DOHH2 (cell line): ENCODE measurements at regions not wholly inside any gene's neighbourhood (a gene's known extent, or its start where the extent isn't known, plus 50 kb on each side); places are given as distances from the start of the nearest gene placed in this dataset.
"Not testable (repeated sequence)": the region's sequence is repeated elsewhere in the genome, so short reads cannot be mapped to it uniquely, and the experiment has no call there.

ENCODE experiments used
- EZH2phosphoT487 ChIP-seq: fragments of 200-600 bp; sonication (generic); IDR thresholded peaks from 2 replicates; pipeline ENCODE4 v1.6.1; 2017; ENCODE audit warnings: borderline replicate concordance, mild to moderate bottlenecking, antibody characterized with exemption, low read length, moderate library complexity, mixed read lengths
- TF ChIP-seq, protein P1 (sequence below): fragments of 200-600 bp; sonication (generic); IDR thresholded peaks from one replicate; pipeline ENCODE4 v1.5.1; 2014; ENCODE audit warnings: antibody characterized with exemption, mild to moderate bottlenecking, low read depth, low read length; ENCODE audit not compliant: poor library complexity, severe bottlenecking

DNA sequence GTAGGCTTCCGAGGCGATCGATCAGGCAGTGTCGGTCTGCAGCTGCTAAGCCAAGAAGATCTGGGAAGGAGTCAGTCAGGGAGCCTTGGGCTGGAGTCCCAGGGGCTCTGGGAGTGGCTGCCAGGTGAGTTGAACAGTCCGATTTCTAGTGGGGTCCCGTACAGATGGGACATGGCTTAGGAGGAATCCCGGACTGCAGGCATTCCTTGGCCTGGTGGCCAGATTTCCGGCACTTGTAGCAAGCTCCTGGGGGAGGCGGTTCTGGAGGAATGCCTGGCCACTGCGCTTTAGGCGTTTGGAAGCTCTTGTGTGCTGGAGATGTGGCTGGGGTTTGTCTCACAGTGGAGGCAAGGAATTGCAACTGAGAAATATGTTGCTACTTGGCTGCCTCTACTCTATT lies 64.3 kb upstream of the FAM90A1 start:
- TF ChIP-seq, protein P1, sequence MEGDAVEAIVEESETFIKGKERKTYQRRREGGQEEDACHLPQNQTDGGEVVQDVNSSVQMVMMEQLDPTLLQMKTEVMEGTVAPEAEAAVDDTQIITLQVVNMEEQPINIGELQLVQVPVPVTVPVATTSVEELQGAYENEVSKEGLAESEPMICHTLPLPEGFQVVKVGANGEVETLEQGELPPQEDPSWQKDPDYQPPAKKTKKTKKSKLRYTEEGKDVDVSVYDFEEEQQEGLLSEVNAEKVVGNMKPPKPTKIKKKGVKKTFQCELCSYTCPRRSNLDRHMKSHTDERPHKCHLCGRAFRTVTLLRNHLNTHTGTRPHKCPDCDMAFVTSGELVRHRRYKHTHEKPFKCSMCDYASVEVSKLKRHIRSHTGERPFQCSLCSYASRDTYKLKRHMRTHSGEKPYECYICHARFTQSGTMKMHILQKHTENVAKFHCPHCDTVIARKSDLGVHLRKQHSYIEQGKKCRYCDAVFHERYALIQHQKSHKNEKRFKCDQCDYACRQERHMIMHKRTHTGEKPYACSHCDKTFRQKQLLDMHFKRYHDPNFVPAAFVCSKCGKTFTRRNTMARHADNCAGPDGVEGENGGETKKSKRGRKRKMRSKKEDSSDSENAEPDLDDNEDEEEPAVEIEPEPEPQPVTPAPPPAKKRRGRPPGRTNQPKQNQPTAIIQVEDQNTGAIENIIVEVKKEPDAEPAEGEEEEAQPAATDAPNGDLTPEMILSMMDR, result not testable (repeated sequence)
- not testable (repeated sequence) for TF ChIP-seq EZH2phosphoT487
